Naive thymus-derived CD4-positive, alpha-beta T cell (primary cell): ENCODE measurements at regions not wholly inside any gene's neighbourhood (a gene's known extent, or its start where the extent isn't known, plus 50 kb on each side); places are given as distances from the start of the nearest gene placed in this dataset.

Experiments used
- ATAC-seq: fragments of 150-1000 bp; cut with Tn5 transposase; 2 replicates; pipeline ENCODE4 v1.10.0; 2021; ENCODE audit warnings: mild to moderate bottlenecking, moderate library complexity
- CTCF ChIA-PET: fragments of 350-600 bp; sonication (Branson Sonifier 250); formaldehyde crosslinking; loops from one replicate; lab custom pipeline; 2021; ENCODE audit warnings: antibody characterized with exemption; lab: Charles Lee
- POLR2A ChIA-PET: fragments of 350-600 bp; sonication (Branson Sonifier 250); formaldehyde crosslinking; loops from one replicate; lab custom pipeline; 2021; ENCODE audit warnings: antibody characterized with exemption, inconsistent platforms; lab: Charles Lee
- DNase-seq, 9 donors: peaks; one replicate each; pipeline versions ENCODE4 v3.0.0 to v3.0.0-alpha.2; 2020 to 2022; ENCODE audit warnings: mixed read lengths in 1 of 9
- H3K27ac ChIP-seq: one replicate; pipeline ENCODE4 v1.7.0; 2013; ENCODE audit warnings: mild to moderate bottlenecking, low read depth, low read length, moderate library complexity
- H3K27me3 ChIP-seq, 2 donors: one replicate each; pipeline ENCODE4 v1.7.0; 2013; ENCODE audit warnings: low read length in 2 of 2, mild to moderate bottlenecking in 2 of 2, moderate library complexity in 2 of 2; ENCODE audit not compliant: control insufficient read depth in 2 of 2, insufficient read depth in 2 of 2
- H3K36me3 ChIP-seq, 3 experiments: 1 replicate in 2 of 3; 2 replicates in 1 of 3; pipeline ENCODE4 v1.7.0; 2013; ENCODE audit warnings: low read length in 3 of 3, mild to moderate bottlenecking in 3 of 3, moderate library complexity in 1 of 3; ENCODE audit not compliant: insufficient read depth in 3 of 3, control insufficient read depth in 2 of 3
- H3K4me1 ChIP-seq, 2 donors: one replicate each; pipeline ENCODE4 v1.7.0; 2013; ENCODE audit warnings: low read length in 2 of 2, mild to moderate bottlenecking in 2 of 2, moderate library complexity in 1 of 2; ENCODE audit not compliant: control insufficient read depth in 2 of 2, insufficient read depth in 2 of 2
- H3K4me3 ChIP-seq: 2 replicates; pipeline ENCODE4 v1.7.0; 2013; ENCODE audit warnings: mild to moderate bottlenecking, low read length
- H3K9me3 ChIP-seq, 3 experiments: 1 replicate in 2 of 3; 2 replicates in 1 of 3; pipeline ENCODE4 v1.7.0; 2013; ENCODE audit warnings: low read length in 3 of 3; ENCODE audit not compliant: control insufficient read depth in 2 of 3
- H3K27ac Mint-ChIP-seq, 9 donors: one replicate each; pipeline ENCODE4 v1.8.0; 2020 to 2022; ENCODE audit warnings: mixed read lengths in 9 of 9, mild to moderate bottlenecking in 8 of 9, moderate library complexity in 5 of 9, inconsistent platforms in 2 of 9
- H3K27me3 Mint-ChIP-seq, 5 donors: one replicate each; pipeline ENCODE4 v1.8.0; 2021 to 2022; ENCODE audit warnings: mixed read lengths in 5 of 5, mild to moderate bottlenecking in 1 of 5
- H3K36me3 Mint-ChIP-seq, 5 donors: one replicate each; pipeline ENCODE4 v1.8.0; 2020 to 2022; ENCODE audit warnings: mixed read lengths in 5 of 5, mild to moderate bottlenecking in 3 of 5, inconsistent platforms in 1 of 5
- H3K4me1 Mint-ChIP-seq, 7 donors: one replicate each; pipeline ENCODE4 v1.8.0; 2020 to 2022; ENCODE audit warnings: mixed read lengths in 7 of 7, mild to moderate bottlenecking in 3 of 7, inconsistent platforms in 1 of 7
- H3K4me3 Mint-ChIP-seq, 10 donors: one replicate each; pipeline ENCODE4 v1.8.0; 2020 to 2022; ENCODE audit warnings: mild to moderate bottlenecking in 10 of 10, mixed read lengths in 10 of 10, moderate library complexity in 6 of 10, inconsistent platforms in 2 of 10
- H3K9me3 Mint-ChIP-seq, 11 donors: one replicate each; pipeline ENCODE4 v1.8.0; 2020 to 2022; ENCODE audit warnings: mixed read lengths in 11 of 11, mild to moderate bottlenecking in 4 of 11, inconsistent platforms in 1 of 11, moderate library complexity in 1 of 11
- intact Hi-C, 2 donors: fragments of 100-400 bp; cut with micrococcal nuclease; formaldehyde crosslinking; loops; one replicate each; pipeline ENCODE4 v1.15.1; 2023

GRCh38 chr7:46155367-46155766 lies 234.3 kb upstream of the IGFBP3 start:
- DNase-seq = no peak
- Histone ChIP-seq H3K4me3 (no peak overlapping the region), H3K27me3 (no peaks in the 10 kb centered on the region), H3K9me3 (no peaks in the 10 kb centered on the region), H3K27ac (no peak overlapping the region), H3K4me1 (no peaks in the 10 kb centered on the region), H3K36me3 (no peaks in the 10 kb centered on the region)
- H3K27me3 Mint-ChIP-seq = peaks cover 0 to 5% (median 0%) of the 10 kb centered on the region in 5 donors
- CTCF ChIA-PET = no interaction called here
- POLR2A ChIA-PET = no interaction called here
- no peak overlapping the region for H3K27ac Mint-ChIP-seq
- peaks cover 0 to 8% (median 0%) of the 10 kb centered on the region in 11 donors for H3K9me3 Mint-ChIP-seq
- H3K36me3 Mint-ChIP-seq = no peaks in the 10 kb centered on the region
- intact Hi-C loops = no loop called here
- no peak overlapping the region for H3K4me3 Mint-ChIP-seq
- no peak for ATAC-seq
- no peaks in the 10 kb centered on the region for H3K4me1 Mint-ChIP-seq

GRCh38 chr7:46153951-46154787 lies 233.1 kb upstream of the IGFBP3 start:
- CTCF ChIA-PET = no interaction called here
- Histone ChIP-seq H3K9me3 (no peaks in the 10 kb centered on the region), H3K36me3 (no peaks in the 10 kb centered on the region), H3K4me3 (no peak overlapping the region), H3K4me1 (no peaks in the 10 kb centered on the region), H3K27me3 (no peaks in the 10 kb centered on the region), H3K27ac (no peak overlapping the region)
- no peak overlapping the region for H3K4me3 Mint-ChIP-seq
- H3K36me3 Mint-ChIP-seq = no peaks in the 10 kb centered on the region
- intact Hi-C loops = no loop called here
- POLR2A ChIA-PET = no interaction called here
- DNase-seq (no peak), ATAC-seq (no peak)
- H3K27me3 Mint-ChIP-seq = peaks cover 0 to 5% (median 0%) of the 10 kb centered on the region in 5 donors
- peaks cover 0 to 8% (median 0%) of the 10 kb centered on the region in 11 donors for H3K9me3 Mint-ChIP-seq
- H3K27ac Mint-ChIP-seq = no peak overlapping the region
- H3K4me1 Mint-ChIP-seq = no peaks in the 10 kb centered on the region

GRCh38 chr7:46153583-46153950 lies 232.5 kb upstream of the IGFBP3 start:
- peaks cover 0 to 8% (median 0%) of the 10 kb centered on the region in 11 donors for H3K9me3 Mint-ChIP-seq

GRCh38 chr7:46152696-46153095 lies 231.6 kb upstream of the IGFBP3 start:
- H3K9me3 Mint-ChIP-seq = peaks cover 0 to 8% (median 0%) of the 10 kb centered on the region in 11 donors
- POLR2A ChIA-PET = no interaction called here
- H3K36me3 ChIP-seq = no peaks in the 10 kb centered on the region
- no peaks in the 10 kb centered on the region for H3K4me1 ChIP-seq
- intact Hi-C loops = no loop called here
- no peaks in the 10 kb centered on the region for H3K4me1 Mint-ChIP-seq
- CTCF ChIA-PET = no interaction called here
- H3K9me3 ChIP-seq = no peaks in the 10 kb centered on the region
- no peak for ATAC-seq
- no peak overlapping the region for H3K4me3 Mint-ChIP-seq
- DNase-seq = no peak
- H3K27ac ChIP-seq = no peak overlapping the region
- H3K4me3 ChIP-seq = no peak overlapping the region
- peaks cover 0 to 5% (median 0%) of the 10 kb centered on the region in 5 donors for H3K27me3 Mint-ChIP-seq
- no peaks in the 10 kb centered on the region for H3K27me3 ChIP-seq
- no peaks in the 10 kb centered on the region for H3K36me3 Mint-ChIP-seq
- H3K27ac Mint-ChIP-seq = no peak overlapping the region

More at GRCh38 chr7:46153583-46153950, 232.5 kb upstream of the IGFBP3 start:
- intact Hi-C loops = no loop called here
- no peaks in the 10 kb centered on the region for H3K27me3 ChIP-seq
- CTCF ChIA-PET = no interaction called here
- Mint-ChIP-seq H3K4me3 (no peak overlapping the region), H3K4me1 (no peaks in the 10 kb centered on the region), H3K27ac (no peak overlapping the region), H3K27me3 (peaks cover 0 to 5% (median 0%) of the 10 kb centered on the region in 5 donors), H3K36me3 (no peaks in the 10 kb centered on the region)
- POLR2A ChIA-PET = no interaction called here
- H3K27ac ChIP-seq = no peak overlapping the region
- ATAC-seq (no peak), DNase-seq (no peak)
- no peaks in the 10 kb centered on the region for H3K4me1 ChIP-seq
- no peak overlapping the region for H3K4me3 ChIP-seq
- H3K36me3 ChIP-seq = no peaks in the 10 kb centered on the region
- no peaks in the 10 kb centered on the region for H3K9me3 ChIP-seq

- Histone ChIP-seq H3K27me3 (no peaks in the 10 kb centered on the region), H3K9me3 (no peaks in the 10 kb centered on the region), H3K4me3 (no peak overlapping the region), H3K36me3 (no peaks in the 10 kb centered on the region), H3K4me1 (no peaks in the 10 kb centered on the region), H3K27ac (no peak overlapping the region)
- DNase-seq = no peak
- Mint-ChIP-seq H3K36me3 (no peaks in the 10 kb centered on the region), H3K4me1 (peaks cover 0 to 2% (median 0%) of the 10 kb centered on the region in 7 donors), H3K27ac (no peak overlapping the region), H3K27me3 (peaks cover 0 to 5% (median 0%) of the 10 kb centered on the region in 5 donors), H3K4me3 (no peak overlapping the region), H3K9me3 (peaks cover 0 to 11% (median 0%) of the 10 kb centered on the region in 11 donors)
- ChIA-PET POLR2A (no interaction called here), CTCF (no interaction called here)
- ATAC-seq = no peak
- intact Hi-C loops = no loop called here
Observed at GRCh38 chr7:46150721-46151120, 229.6 kb upstream of the IGFBP3 start.

- no peak for ATAC-seq
- Histone ChIP-seq H3K9me3 (no peaks in the 10 kb centered on the region), H3K4me3 (no peak overlapping the region), H3K27me3 (no peaks in the 10 kb centered on the region), H3K36me3 (no peaks in the 10 kb centered on the region), H3K4me1 (no peaks in the 10 kb centered on the region), H3K27ac (no peak overlapping the region)
- Mint-ChIP-seq H3K4me3 (no peak overlapping the region), H3K27me3 (peaks cover 0 to 5% (median 0%) of the 10 kb centered on the region in 5 donors), H3K36me3 (no peaks in the 10 kb centered on the region), H3K4me1 (peaks cover 0 to 3% (median 0%) of the 10 kb centered on the region in 7 donors), H3K27ac (no peak overlapping the region), H3K9me3 (peaks cover 0 to 11% (median 0%) of the 10 kb centered on the region in 11 donors)
- DNase-seq = no peak
- intact Hi-C loops = no loop called here
- ChIA-PET CTCF (no interaction called here), POLR2A (no interaction called here)
Observed at GRCh38 chr7:46150202-46150601, 229.1 kb upstream of the IGFBP3 start.

- ATAC-seq (no peak), DNase-seq (no peak)
- Mint-ChIP-seq H3K4me1 (peaks cover 0 to 4% (median 0%) of the 10 kb centered on the region in 7 donors), H3K4me3 (no peak overlapping the region), H3K9me3 (peaks cover 0 to 19% (median 4%) of the 10 kb centered on the region in 11 donors), H3K36me3 (no peaks in the 10 kb centered on the region), H3K27ac (no peak overlapping the region), H3K27me3 (no peaks in the 10 kb centered on the region)
- H3K4me3 ChIP-seq = no peak overlapping the region
- H3K36me3 ChIP-seq = no peaks in the 10 kb centered on the region
- H3K4me1 ChIP-seq = no peaks in the 10 kb centered on the region
- H3K27ac ChIP-seq = no peak overlapping the region
- POLR2A ChIA-PET = no interaction called here
- intact Hi-C loops = no loop called here
- no peaks in the 10 kb centered on the region for H3K27me3 ChIP-seq
- no peaks in the 10 kb centered on the region for H3K9me3 ChIP-seq
- CTCF ChIA-PET = no interaction called here
Observed at GRCh38 chr7:46147871-46148270, 226.8 kb upstream of the IGFBP3 start.
